Osteoblast (primary cell): ENCODE measurements at regions not wholly inside any gene's neighbourhood (a gene's known extent, or its start where the extent isn't known, plus 50 kb on each side); places are given as distances from the start of the nearest gene placed in this dataset.

Experiments
- DNase-seq: peaks from one replicate; pipeline ENCODE4 v3.0.0; 2011; ENCODE audit warnings: low spot score, mixed read lengths; ENCODE audit not compliant: insufficient read length; ENCODE audit errors: missing footprints
- H2AFZ ChIP-seq: 2 replicates; pipeline ENCODE4 v1.6.0; 2011; ENCODE audit warnings: mild to moderate bottlenecking, low read length
- H3K27ac ChIP-seq: 2 replicates; pipeline ENCODE4 v1.5.1; 2011; ENCODE audit warnings: mild to moderate bottlenecking, low read depth, low read length, moderate library complexity
- H3K27me3 ChIP-seq: 2 replicates; pipeline ENCODE4 v1.6.0; 2012; ENCODE audit warnings: mild to moderate bottlenecking, control low read depth, inconsistent platforms, low read length, moderate library complexity; ENCODE audit not compliant: insufficient read depth
- H3K36me3 ChIP-seq: 2 replicates; pipeline ENCODE4 v1.5.1; 2011; ENCODE audit warnings: mild to moderate bottlenecking, low read length, control low read depth, moderate library complexity; ENCODE audit not compliant: insufficient read depth
- H3K4me1 ChIP-seq: 2 replicates; pipeline ENCODE4 v1.5.1; 2011; ENCODE audit warnings: mild to moderate bottlenecking, low read length, control low read depth, moderate library complexity; ENCODE audit not compliant: insufficient read depth
- H3K4me2 ChIP-seq: 2 replicates; pipeline ENCODE4 v1.6.0; 2011; ENCODE audit warnings: mild to moderate bottlenecking, low read length; ENCODE audit not compliant: insufficient read depth
- H3K4me3 ChIP-seq: fragments of 200-600 bp; sonication (generic); 3 replicates; pipeline ENCODE4 v1.5.1; 2012; ENCODE audit warnings: mild to moderate bottlenecking, low read length, inconsistent platforms; ENCODE audit not compliant: insufficient read depth
- H3K79me2 ChIP-seq: 2 replicates; pipeline ENCODE4 v1.6.0; 2012; ENCODE audit warnings: mild to moderate bottlenecking, low read length, control low read depth, inconsistent platforms; ENCODE audit not compliant: insufficient read depth
- H3K9me3 ChIP-seq: 2 replicates; pipeline ENCODE4 v1.5.1; 2011; ENCODE audit warnings: low read depth, low read length, control low read depth
- H4K20me1 ChIP-seq: 2 replicates; pipeline ENCODE4 v1.6.0; 2012; ENCODE audit warnings: mild to moderate bottlenecking, low read length, control low read depth; ENCODE audit not compliant: insufficient read depth
- CTCF ChIP-seq: IDR thresholded peaks from 2 replicates; pipeline ENCODE4 v1.5.1; 2011; ENCODE audit warnings: mild to moderate bottlenecking, low read depth, low read length, moderate library complexity; ENCODE audit errors: extremely low read depth

DNA sequence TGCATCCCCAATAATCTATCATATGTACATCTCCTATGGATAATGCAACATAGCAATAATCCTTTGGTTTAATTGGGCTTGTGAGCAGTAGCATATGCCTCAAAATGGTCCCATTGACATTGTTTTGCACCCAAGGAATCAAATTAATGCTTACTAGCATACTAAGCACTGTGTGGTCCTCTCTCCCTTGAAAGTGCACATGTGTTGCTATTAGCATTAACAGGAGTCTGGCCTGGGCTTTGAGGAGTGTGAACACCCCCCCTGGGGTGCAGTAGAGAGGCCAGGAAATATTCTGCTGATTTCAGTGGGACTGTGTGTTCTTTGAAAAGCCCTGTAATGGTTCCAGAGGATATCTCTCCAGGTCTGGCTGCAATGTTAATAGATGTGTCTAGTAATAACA is 1148.4 kb downstream of the VRK1 start:
- DNase-seq: no peak
- Histone ChIP-seq H3K9me3 (peaks cover 4% of the 10 kb centered on the region), H3K4me2 (no peak overlapping the region), H4K20me1 (no peaks in the 10 kb centered on the region), H3K4me1 (no peaks in the 10 kb centered on the region), H3K4me3 (no peak overlapping the region), H3K27me3 (no peaks in the 10 kb centered on the region), H3K27ac (no peak overlapping the region), H3K79me2 (no peaks in the 10 kb centered on the region), H2AFZ (no peak overlapping the region), H3K36me3 (no peaks in the 10 kb centered on the region)
- no peak for TF ChIP-seq CTCF

- peaks cover 4% of the 10 kb centered on the region for H3K9me3 ChIP-seq
- TF ChIP-seq CTCF: no peak
- no peak overlapping the region for H3K4me3 ChIP-seq
- no peaks in the 10 kb centered on the region for H3K4me1 ChIP-seq
- no peaks in the 10 kb centered on the region for H3K27me3 ChIP-seq
- H3K27ac ChIP-seq: no peak overlapping the region
- H3K36me3 ChIP-seq: no peaks in the 10 kb centered on the region
- H3K4me2 ChIP-seq: no peak overlapping the region
- DNase-seq: no peak
- H4K20me1 ChIP-seq: no peaks in the 10 kb centered on the region
- no peak overlapping the region for H2AFZ ChIP-seq
- H3K79me2 ChIP-seq: no peaks in the 10 kb centered on the region
Measured at GRCh38 chr14:97946240-97946639, 1149.1 kb downstream of the VRK1 start.

DNA sequence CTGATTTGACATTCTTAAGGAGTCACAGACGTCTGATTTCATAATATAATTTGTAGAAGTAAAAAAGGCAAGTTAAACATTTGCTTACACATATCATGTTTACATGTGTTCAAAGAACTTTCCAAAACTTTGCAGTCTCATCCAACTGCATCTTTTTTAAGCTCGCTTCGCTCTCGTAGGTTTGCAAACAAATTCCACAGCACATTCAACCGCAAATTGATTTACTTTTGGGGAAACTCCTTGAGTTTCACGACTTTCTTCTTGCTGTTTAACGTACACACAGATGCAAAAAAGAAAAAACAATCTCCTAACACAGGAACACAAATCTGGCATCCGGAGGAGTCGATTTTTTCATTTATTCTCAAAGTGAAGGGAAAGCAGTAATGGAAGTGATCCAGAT is 1149.5 kb downstream of the VRK1 start:
- DNase-seq: no peak
- H2AFZ ChIP-seq: no peak overlapping the region
- peaks cover 4% of the 10 kb centered on the region for H3K9me3 ChIP-seq
- H3K4me2 ChIP-seq: no peak overlapping the region
- H4K20me1 ChIP-seq: no peaks in the 10 kb centered on the region
- no peak for TF ChIP-seq CTCF
- H3K4me1 ChIP-seq: no peaks in the 10 kb centered on the region
- H3K4me3 ChIP-seq: no peak overlapping the region
- no peaks in the 10 kb centered on the region for H3K27me3 ChIP-seq
- H3K79me2 ChIP-seq: no peaks in the 10 kb centered on the region
- H3K27ac ChIP-seq: no peak overlapping the region
- no peaks in the 10 kb centered on the region for H3K36me3 ChIP-seq

DNA sequence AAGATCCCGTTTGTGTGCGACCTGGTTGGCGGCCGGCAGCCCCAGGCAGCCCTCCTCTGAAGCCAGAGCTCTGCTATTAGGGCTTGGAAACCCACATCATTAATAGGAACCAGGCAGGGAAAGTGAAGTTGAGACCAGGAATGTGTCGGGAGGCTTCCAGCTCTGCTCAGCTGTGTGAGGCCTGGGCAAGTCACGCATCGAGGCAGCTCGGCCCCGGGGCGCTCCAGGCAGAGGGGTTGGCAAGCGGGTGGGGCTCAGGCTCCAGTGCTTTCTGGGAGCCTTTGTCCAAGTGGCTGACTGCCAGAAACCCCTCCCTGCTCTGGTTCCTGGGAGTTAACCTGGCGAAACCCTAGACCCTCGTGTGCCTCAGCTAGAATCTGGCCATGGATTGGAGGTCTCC is 1151.7 kb downstream of the VRK1 start:
- Histone ChIP-seq H3K27ac (no peak overlapping the region), H3K27me3 (no peaks in the 10 kb centered on the region), H3K36me3 (no peaks in the 10 kb centered on the region), H3K79me2 (no peaks in the 10 kb centered on the region), H2AFZ (no peak overlapping the region), H3K4me3 (no peak overlapping the region), H4K20me1 (no peaks in the 10 kb centered on the region), H3K4me2 (no peak overlapping the region), H3K4me1 (no peaks in the 10 kb centered on the region), H3K9me3 (peaks cover 4% of the 10 kb centered on the region)
- no peak for DNase-seq
- TF ChIP-seq CTCF: no peak
